ENCODE measurements at regions not wholly inside any gene's neighbourhood (a gene's known extent, or its start where the extent isn't known, plus 50 kb on each side); places are given as distances from the start of the nearest gene placed in this dataset.

- H3K27me3 ChIP-seq = no peaks in the 10 kb centered on the region
- TF ChIP-seq CTCF (IDR thresholded peaks at IDR 0.05) = no peak
- no peaks in the 10 kb centered on the region for H3K9me3 ChIP-seq
- H3K36me3 ChIP-seq = no peaks in the 10 kb centered on the region
- DNase-seq (ENCODE audit: low spot score) = no peak
- H3K4me3 ChIP-seq = no peak overlapping the region
- H3K27ac ChIP-seq = no peak overlapping the region
- H3K4me1 ChIP-seq = no peaks in the 10 kb centered on the region
These were observed 77.1 kb upstream of the MFGE8 start for GRCh38 chr15:88990185-88990679.

DNA sequence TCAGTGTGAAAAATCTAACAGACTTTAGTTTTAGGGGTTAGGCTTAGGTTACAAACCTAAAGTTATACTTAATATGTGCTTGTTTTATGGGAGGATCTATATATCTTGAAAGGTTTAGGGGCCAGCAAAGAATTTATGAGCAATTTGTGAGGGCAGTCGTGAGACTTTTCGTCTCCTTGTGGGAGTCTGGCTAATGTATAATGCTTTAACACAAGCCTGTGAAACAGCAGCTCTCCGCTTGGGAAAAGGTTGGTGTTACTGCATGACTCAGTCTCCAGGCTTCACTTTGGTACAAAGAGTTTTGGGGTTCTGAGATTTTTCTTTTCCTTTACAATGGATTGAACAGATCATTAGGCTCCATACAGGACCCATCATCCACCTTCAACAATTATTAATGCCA, 79.0 kb upstream of the MFGE8 start:
- Histone ChIP-seq H3K4me1 (no peaks in the 10 kb centered on the region), H3K27me3 (no peaks in the 10 kb centered on the region), H3K36me3 (no peaks in the 10 kb centered on the region), H3K9me3 (no peaks in the 10 kb centered on the region), H3K27ac (no peak overlapping the region), H3K4me3 (no peak overlapping the region)
- no peak for TF ChIP-seq CTCF (IDR thresholded peaks at IDR 0.05)
- DNase-seq (ENCODE audit: low spot score) = no peak

GRCh38 chr15:88992912-88993376, 79.8 kb upstream of the MFGE8 start:
- Histone ChIP-seq H3K4me3 (no peak overlapping the region), H3K4me1 (no peaks in the 10 kb centered on the region), H3K27me3 (no peaks in the 10 kb centered on the region), H3K36me3 (no peaks in the 10 kb centered on the region), H3K27ac (no peak overlapping the region), H3K9me3 (no peaks in the 10 kb centered on the region)
- DNase-seq (ENCODE audit: low spot score) = no peak
- no peak for TF ChIP-seq CTCF (IDR thresholded peaks at IDR 0.05)

- no peaks in the 10 kb centered on the region for H3K36me3 ChIP-seq
- H3K27me3 ChIP-seq = no peaks in the 10 kb centered on the region
- no peaks in the 10 kb centered on the region for H3K9me3 ChIP-seq
- H3K27ac ChIP-seq = no peak overlapping the region
- no peak for DNase-seq (ENCODE audit: low spot score)
- H3K4me3 ChIP-seq = no peak overlapping the region
- no peaks in the 10 kb centered on the region for H3K4me1 ChIP-seq
- TF ChIP-seq CTCF (IDR thresholded peaks at IDR 0.05) = no peak
These were observed 80.5 kb upstream of the MFGE8 start for GRCh38 chr15:88993662-88994061.

DNA sequence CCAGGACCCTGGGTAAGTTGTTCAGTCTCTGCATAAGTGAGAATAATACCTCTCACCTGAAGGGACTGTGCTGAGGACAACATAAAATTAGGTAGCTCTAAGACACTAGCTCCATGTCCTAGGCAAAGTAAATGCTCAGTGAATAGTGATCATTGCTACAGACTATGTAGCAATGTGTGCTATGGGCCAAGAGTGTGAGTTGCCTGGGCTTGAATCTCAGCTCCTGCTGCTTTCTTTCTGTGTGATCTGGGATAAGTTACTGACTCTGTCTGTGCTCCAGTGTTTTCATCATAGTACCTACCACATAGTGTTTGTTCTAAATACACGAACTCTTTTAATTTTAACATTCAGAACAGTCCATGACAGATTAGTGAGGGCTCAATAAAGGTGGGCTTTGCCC, 81.1 kb upstream of the MFGE8 start:
- H3K4me1 ChIP-seq = no peaks in the 10 kb centered on the region
- H3K9me3 ChIP-seq = no peaks in the 10 kb centered on the region
- TF ChIP-seq CTCF (IDR thresholded peaks at IDR 0.05) = no peak
- no peak for DNase-seq (ENCODE audit: low spot score)
- H3K4me3 ChIP-seq = no peak overlapping the region
- H3K36me3 ChIP-seq = no peaks in the 10 kb centered on the region
- H3K27ac ChIP-seq = no peak overlapping the region
- H3K27me3 ChIP-seq = no peaks in the 10 kb centered on the region

- no peak for DNase-seq (ENCODE audit: low spot score)
- Histone ChIP-seq H3K4me1 (no peaks in the 10 kb centered on the region), H3K4me3 (no peak overlapping the region), H3K27me3 (no peaks in the 10 kb centered on the region), H3K36me3 (no peaks in the 10 kb centered on the region), H3K9me3 (no peaks in the 10 kb centered on the region), H3K27ac (no peak overlapping the region)
- TF ChIP-seq CTCF (IDR thresholded peaks at IDR 0.05) = no peak
These were observed 82.3 kb upstream of the MFGE8 start for GRCh38 chr15:88995449-88995848.

Data from right atrium auricular region (tissue), 2 donors.